ENCODE measurements at regions not wholly inside any gene's neighbourhood (a gene's known extent, or its start where the extent isn't known, plus 50 kb on each side); places are given as distances from the start of the nearest gene placed in this dataset.
"Not testable (repeated sequence)": the region's sequence is repeated elsewhere in the genome, so short reads cannot be mapped to it uniquely, and the experiment has no call there.

DNA sequence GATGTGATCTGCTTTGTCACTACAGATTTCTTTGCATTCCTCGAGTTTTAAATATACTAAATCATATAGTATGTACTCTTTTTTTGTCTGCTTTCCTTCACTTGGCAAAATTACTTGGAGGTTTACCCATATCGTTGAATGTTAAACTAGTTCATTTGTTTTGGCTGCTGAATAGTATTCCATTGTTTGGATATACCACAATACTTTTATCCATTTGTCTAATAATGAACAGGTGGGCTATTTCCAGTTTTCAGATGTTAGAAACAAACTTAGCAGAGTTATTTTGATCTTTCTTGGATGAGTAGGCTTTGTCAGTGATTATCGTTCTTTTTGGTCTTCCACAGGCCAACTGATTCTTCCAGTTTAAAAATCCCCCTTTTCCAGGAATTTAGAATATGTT is 154.0 kb upstream of the TGFBR2 start:
- DNase-seq = no peak

GRCh38 chr3:30453360-30454039 is 152.9 kb upstream of the TGFBR2 start:
- no peak for DNase-seq

DNA sequence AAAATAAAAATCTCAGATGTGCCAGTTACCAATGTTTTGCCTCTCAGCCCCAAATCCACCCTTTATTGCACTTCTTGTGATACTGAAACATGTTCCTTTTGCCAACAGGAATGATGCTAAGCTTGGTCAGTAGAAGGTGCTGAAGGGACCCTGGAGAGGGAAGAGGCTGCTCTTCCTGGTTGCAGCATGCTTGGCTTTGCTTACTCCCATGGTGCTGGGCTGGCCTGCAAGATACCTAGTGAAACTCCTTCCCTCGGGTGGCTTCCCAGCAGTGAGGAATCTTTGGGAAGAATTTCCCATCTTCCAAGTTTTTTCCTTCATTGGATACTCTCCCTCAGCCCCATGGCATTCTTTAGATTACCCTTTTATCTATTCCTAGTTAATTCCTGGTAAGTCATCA is 151.8 kb upstream of the TGFBR2 start:
- no peak for DNase-seq

- DNase-seq = not testable (repeated sequence)
Observed at GRCh38 chr3:30455112-30455511, 151.3 kb upstream of the TGFBR2 start.

DNA sequence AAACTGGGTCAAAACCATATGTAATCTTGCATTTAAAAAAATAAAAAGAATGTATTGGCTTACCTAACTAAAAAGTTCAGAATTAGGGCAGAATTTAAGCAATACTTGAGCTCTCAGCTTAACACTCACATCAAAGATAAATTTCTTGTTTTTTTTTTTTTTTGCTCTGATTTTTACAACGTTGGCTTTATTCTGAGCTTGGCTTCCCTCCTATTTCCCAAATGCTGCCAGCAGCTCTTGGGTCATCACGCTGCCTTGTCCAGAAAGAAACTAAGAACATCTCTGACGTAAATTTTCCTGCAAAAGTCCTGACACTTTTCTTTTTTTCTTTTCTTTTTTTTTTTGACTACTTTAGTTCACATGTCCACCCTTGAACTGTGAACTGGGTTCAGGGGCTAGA is 150.6 kb upstream of the TGFBR2 start:
- no peak for DNase-seq

DNA sequence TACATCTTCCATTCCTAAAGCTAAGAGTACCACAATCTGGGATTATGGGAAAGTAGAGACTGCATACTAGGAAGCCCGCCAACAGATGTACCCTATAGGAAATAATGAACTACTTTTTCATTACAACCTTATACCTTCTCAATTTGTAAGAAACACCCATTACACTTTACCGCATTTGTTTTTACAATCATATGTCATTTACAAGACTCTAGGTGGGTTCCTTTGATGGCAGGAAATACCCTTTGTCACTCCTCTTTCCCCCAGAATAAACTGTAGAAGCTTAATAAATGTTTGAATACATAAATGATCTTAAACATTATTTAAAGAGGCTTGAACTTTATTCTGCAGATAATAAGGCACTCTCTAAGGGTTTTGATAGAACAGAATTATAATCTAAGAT is 150.1 kb upstream of the TGFBR2 start:
- DNase-seq = no peak

GRCh38 chr3:30457081-30457480 is 149.3 kb upstream of the TGFBR2 start:
- no peak for DNase-seq

GRCh38 chr3:30457726-30458125 is 148.7 kb upstream of the TGFBR2 start:
- DNase-seq = no peak

- no peak for DNase-seq
Observed at GRCh38 chr3:30458376-30459171, 147.8 kb upstream of the TGFBR2 start.

- no peak for DNase-seq
Observed at GRCh38 chr3:30461311-30461710, 145.1 kb upstream of the TGFBR2 start.

DNA sequence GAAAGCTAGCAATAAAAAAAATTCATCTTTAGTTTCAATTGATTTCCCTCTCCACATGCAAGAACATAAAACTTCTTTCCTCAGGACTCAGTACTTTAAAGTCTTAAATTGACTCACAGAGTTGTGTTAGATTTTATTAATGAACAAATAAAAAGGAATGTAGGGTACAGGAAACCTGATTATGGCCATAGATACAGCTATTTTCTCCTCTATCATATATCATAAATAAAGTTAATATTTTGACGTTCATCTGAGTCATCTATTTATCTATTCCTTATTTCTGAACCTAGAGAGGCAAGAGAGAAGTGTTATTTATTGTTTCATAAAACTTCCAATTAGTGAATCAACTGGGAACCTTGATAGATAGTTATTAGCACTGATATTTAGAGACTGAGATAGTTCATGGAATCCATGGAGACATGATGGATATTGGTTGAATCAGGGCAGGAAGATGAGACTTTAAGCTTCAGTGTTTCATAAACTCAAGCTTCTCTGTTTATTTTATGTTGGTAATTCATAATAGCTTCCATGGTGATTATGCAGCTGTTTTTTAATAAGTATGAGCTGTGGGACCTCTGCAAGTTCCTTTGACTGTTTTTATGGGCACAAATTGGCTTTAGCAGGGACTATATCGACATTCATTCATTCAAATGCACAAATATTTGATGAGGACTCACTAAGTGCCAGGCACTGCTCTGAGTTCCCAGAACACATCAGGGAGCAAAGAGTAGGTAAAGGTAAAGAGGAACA is 143.5 kb upstream of the TGFBR2 start:
- no peak for DNase-seq

GRCh38 chr3:30464381-30464780 is 142.0 kb upstream of the TGFBR2 start:
- DNase-seq = no peak

DNA sequence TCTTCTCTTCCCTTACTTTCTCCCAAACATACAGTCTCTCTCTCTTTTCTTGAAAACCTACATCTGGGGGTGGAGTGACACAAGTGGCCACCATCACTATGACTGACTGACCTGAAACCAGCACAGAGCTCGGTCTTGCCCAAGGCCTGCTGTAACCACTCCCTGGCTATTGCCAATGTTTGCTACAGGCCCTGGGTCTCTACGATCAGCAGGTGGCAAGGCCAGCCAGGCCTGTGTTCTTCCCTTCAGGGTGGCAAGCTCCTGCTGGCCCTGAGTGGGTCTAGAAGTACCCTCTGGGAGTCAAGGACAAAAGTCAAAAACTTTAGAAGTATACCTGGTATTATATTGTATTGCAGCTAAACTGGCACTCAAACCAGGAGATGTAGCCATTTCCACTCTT is 140.9 kb upstream of the TGFBR2 start:
- DNase-seq = no peak

DNA sequence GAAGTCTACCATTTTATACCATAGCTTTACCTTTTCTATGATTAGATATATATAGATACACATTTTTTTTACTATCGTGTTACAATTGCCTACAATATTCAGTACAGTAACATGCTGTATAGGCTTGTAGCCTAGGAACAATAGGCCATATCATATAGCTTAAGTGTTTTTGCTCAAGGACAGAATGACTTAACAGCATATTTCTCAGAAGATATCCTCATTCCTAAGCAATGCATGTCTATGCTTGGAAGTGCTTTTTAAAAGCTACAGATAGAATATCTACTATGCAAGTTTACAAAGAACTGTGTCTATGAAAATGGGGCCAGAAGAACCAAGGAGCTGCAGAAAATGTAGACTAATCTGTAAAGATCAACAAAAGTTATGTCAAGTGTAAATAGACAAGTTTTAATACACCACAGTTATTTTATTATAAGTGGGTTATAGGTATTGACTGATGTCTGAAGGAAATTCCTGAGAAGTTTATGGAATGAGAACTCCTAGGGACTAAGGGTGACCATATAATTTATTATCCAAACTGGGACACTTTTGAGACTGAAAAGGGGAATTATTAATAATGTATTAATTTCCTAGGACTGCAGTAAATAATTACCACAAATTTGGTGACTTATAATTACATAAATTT is 138.7 kb upstream of the TGFBR2 start:
- DNase-seq = no peak

DNA sequence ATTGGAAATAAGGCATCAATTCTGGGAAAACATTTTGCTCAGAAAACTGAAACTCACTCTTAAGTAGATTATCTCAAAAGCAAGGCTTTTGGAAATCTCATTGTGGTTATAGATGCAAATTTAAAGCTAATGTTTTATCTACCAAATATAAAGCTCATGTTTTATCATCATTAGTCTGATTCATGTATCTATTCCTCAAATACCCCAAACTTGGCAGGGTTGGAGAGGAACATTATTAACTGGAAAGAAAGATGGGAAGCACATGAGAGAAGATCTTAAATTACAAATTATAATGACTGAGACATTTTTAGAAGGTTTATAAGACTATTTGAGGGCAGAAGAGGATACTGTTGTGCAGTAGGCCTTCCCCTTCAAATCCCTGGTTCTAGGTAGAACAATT is 137.3 kb upstream of the TGFBR2 start:
- no peak for DNase-seq

DNA sequence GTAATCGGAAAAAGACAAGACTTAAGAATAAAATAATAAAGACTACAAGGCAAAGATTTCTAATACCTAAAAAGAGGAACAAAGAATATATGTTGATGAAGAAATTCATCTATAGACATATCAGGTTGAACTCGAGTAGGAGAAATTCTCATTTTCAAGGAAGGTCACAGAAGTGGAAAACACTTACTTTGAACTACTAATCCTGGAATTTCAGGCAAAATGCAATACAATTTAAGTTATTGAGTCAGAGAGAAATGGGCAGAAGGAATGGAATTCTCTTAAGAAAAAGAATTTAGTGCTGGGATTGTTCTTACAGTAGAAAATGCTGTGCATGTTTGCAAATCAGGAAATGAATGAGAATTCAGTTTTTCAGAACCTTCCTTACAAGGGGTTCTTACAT is 135.9 kb upstream of the TGFBR2 start:
- no peak for DNase-seq

- DNase-seq = no peak
Observed at GRCh38 chr3:30471066-30471465, 135.3 kb upstream of the TGFBR2 start.

GRCh38 chr3:30471796-30472489 is 134.5 kb upstream of the TGFBR2 start:
- no peak for DNase-seq

- DNase-seq = no peak
Observed at GRCh38 chr3:30473374-30474051, 132.9 kb upstream of the TGFBR2 start.

- no peak for DNase-seq
Observed at GRCh38 chr3:30474371-30474770, 132.0 kb upstream of the TGFBR2 start.

- no peak for DNase-seq
Observed at GRCh38 chr3:30475038-30475808, 131.2 kb upstream of the TGFBR2 start.

All from NCI-H2107 (cell line).